ENCODE measurements at regions not wholly inside any gene's neighbourhood (a gene's known extent, or its start where the extent isn't known, plus 50 kb on each side); places are given as distances from the start of the nearest gene placed in this dataset.
"Not testable (repeated sequence)": the region's sequence is repeated elsewhere in the genome, so short reads cannot be mapped to it uniquely, and the experiment has no call there.

- DNase-seq, result no peak
Observed at GRCh38 chr2:173468266-173468793, 113.7 kb downstream of the CDCA7 start.

- no peak for DNase-seq
Observed at GRCh38 chr2:173472112-173472511, 117.4 kb downstream of the CDCA7 start.

GRCh38 chr2:173483137-173483536, 128.5 kb downstream of the CDCA7 start:
- no peak for DNase-seq

GRCh38 chr2:173488861-173489260, 134.2 kb downstream of the CDCA7 start:
- no peak for DNase-seq

- no peak for DNase-seq
Observed at GRCh38 chr2:173491418-173491817, 136.7 kb downstream of the CDCA7 start.

- no peak for DNase-seq
Observed at GRCh38 chr2:173493874-173494273, 139.2 kb downstream of the CDCA7 start.

- DNase-seq, result no peak
Observed at GRCh38 chr2:173496746-173497145, 142.1 kb downstream of the CDCA7 start.

GRCh38 chr2:173500953-173501352, 146.3 kb downstream of the CDCA7 start:
- DNase-seq, result no peak

- no peak for DNase-seq
Observed at GRCh38 chr2:173502296-173502695, 147.6 kb downstream of the CDCA7 start.

GRCh38 chr2:173511357-173511756, 156.7 kb downstream of the CDCA7 start:
- no peak for DNase-seq

GRCh38 chr2:173511942-173512341, 157.3 kb downstream of the CDCA7 start:
- no peak for DNase-seq

GRCh38 chr2:173513107-173513727, 158.5 kb downstream of the CDCA7 start:
- DNase-seq, result no peak

GRCh38 chr2:173520918-173521317, 166.2 kb downstream of the CDCA7 start:
- no peak for DNase-seq

GRCh38 chr2:173521450-173522192, 166.9 kb downstream of the CDCA7 start:
- DNase-seq, result no peak

GRCh38 chr2:173523497-173523896, 168.8 kb downstream of the CDCA7 start:
- no peak for DNase-seq

GRCh38 chr2:173524256-173524955, 169.7 kb downstream of the CDCA7 start:
- no peak for DNase-seq

GRCh38 chr2:173532732-173533531, 178.3 kb downstream of the CDCA7 start:
- not testable (repeated sequence) for DNase-seq

- DNase-seq, result no peak
Observed at GRCh38 chr2:173537694-173538093, 183.0 kb downstream of the CDCA7 start.

- DNase-seq, result no peak
Observed at GRCh38 chr2:173539615-173540014, 184.9 kb downstream of the CDCA7 start.

GRCh38 chr2:173544641-173545363, 190.1 kb downstream of the CDCA7 start:
- no peak for DNase-seq

- no peak for DNase-seq
Observed at GRCh38 chr2:173545364-173545763, 190.7 kb downstream of the CDCA7 start.

- DNase-seq, result no peak
Observed at GRCh38 chr2:173547499-173547898, 192.8 kb downstream of the CDCA7 start.
